ENCODE measurements at regions not wholly inside any gene's neighbourhood (a gene's known extent, or its start where the extent isn't known, plus 50 kb on each side); places are given as distances from the start of the nearest gene placed in this dataset.

DNA sequence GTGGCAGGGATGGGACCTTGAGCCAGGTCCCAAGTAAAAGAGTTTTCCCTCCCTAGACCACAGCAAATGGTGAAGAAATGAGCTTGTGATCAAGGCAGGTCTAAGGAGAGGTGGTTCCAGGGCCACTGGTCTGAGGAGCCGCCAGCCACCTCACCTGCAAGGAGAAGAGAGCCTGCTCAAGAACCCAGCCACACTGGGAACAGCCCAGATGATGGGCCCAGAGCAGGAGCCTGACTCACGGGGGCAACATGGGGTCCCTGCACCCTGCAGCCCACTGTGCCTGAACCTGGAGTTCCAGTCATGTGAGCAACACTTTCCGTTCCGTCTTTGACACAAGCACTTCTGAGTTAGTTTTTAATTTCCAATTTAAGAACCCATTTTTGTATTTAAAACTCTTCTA, 204.5 kb upstream of the CDH4 start:
- FAIRE-seq = no peak
- TF ChIP-seq CBX8 (IDR thresholded peaks at IDR 0.05) (no peak), CHD2 (IDR thresholded peaks at IDR 0.05; ENCODE audit: low read length, partially characterized antibody) (no peak), PHF8 (IDR thresholded peaks at IDR 0.05; ENCODE audit: borderline replicate concordance, low read depth) (no peak), KDM5A (IDR thresholded peaks at IDR 0.05) (no peak), ZNF302 (CRISPR knock-in tag; IDR thresholded peaks at IDR 0.05) (no peak), TP53 (CRISPR knock-in tag; IDR thresholded peaks at IDR 0.05) (no peak), FOSL2 (IDR thresholded peaks at IDR 0.05) (no peak), FOSL2 (CRISPR knock-in tag; IDR thresholded peaks at IDR 0.05) (no peak), NR3C1 (IDR thresholded peaks at IDR 0.05) (no peak)
- TF ChIP-seq, protein P1, sequence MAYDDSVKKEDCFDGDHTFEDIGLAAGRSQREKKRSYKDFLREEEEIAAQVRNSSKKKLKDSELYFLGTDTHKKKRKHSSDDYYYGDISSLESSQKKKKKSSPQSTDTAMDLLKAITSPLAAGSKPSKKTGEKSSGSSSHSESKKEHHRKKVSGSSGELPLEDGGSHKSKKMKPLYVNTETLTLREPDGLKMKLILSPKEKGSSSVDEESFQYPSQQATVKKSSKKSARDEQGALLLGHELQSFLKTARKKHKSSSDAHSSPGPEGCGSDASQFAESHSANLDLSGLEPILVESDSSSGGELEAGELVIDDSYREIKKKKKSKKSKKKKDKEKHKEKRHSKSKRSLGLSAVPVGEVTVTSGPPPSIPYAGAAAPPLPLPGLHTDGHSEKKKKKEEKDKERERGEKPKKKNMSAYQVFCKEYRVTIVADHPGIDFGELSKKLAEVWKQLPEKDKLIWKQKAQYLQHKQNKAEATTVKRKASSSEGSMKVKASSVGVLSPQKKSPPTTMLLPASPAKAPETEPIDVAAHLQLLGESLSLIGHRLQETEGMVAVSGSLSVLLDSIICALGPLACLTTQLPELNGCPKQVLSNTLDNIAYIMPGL (CRISPR knock-in tag; IDR thresholded peaks at IDR 0.05; ENCODE audit: borderline replicate concordance) = no peak
- TF ChIP-seq, protein P2, sequence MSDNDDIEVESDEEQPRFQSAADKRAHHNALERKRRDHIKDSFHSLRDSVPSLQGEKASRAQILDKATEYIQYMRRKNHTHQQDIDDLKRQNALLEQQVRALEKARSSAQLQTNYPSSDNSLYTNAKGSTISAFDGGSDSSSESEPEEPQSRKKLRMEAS (IDR thresholded peaks at IDR 0.05) = no peak
- TF ChIP-seq, protein P3, sequence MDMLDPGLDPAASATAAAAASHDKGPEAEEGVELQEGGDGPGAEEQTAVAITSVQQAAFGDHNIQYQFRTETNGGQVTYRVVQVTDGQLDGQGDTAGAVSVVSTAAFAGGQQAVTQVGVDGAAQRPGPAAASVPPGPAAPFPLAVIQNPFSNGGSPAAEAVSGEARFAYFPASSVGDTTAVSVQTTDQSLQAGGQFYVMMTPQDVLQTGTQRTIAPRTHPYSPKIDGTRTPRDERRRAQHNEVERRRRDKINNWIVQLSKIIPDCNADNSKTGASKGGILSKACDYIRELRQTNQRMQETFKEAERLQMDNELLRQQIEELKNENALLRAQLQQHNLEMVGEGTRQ (IDR thresholded peaks at IDR 0.05) = no peak
- ATAC-seq = no peak
- Histone ChIP-seq H3K9me3 (no peaks in the 10 kb centered on the region), H3K4me2 (no peak overlapping the region), H3K4me1 (no peaks in the 10 kb centered on the region), H3K27ac (no peak overlapping the region), H3K4me3 (no peak overlapping the region)
- ChIA-PET POLR2A (no interaction called here), CTCF (no interaction called here)
- DNase-seq (ENCODE audit: low read depth in 1 of 2, low spot score in 1 of 2) = no peak
- WGBS (ENCODE audit: missing lambda C conversion rate) = 78% methylated on average over 4 of the region's 4 CpGs

DNA sequence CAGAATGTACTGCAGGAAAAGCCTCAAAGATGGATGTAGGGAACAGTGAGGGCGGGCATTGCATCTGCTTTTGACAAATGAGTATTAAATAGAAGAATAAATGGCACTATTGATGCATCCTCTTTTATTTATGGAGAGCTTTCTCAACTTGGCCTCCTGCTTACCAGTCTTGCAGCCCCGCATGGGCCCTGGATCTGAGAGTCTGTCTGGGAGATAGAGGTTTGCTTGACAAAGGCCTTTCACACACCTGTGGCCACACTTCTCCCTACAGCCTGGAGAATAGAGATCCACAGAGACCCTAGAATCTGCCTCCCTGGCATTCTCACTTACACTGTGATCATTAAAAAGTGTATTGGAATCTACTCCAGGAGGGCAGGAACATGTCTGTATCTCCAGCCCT, 203.8 kb upstream of the CDH4 start:
- no peak overlapping the region for H3K27ac ChIP-seq
- H3K4me3 ChIP-seq = no peak overlapping the region
- WGBS (ENCODE audit: missing lambda C conversion rate) = 73% methylated on average over 2 of the region's 2 CpGs
- ATAC-seq = no peak
- H3K9me3 ChIP-seq = no peaks in the 10 kb centered on the region
- H3K4me1 ChIP-seq = no peaks in the 10 kb centered on the region
- DNase-seq (ENCODE audit: low read depth in 1 of 2, low spot score in 1 of 2) = no peak
- POLR2A ChIA-PET = no interaction called here
- CTCF ChIA-PET = interaction anchor here (1.1 to 2.7 kb wide), 2 partner anchors 10 to 12 kb away, joined by 3 to 6 read pairs; no protein-coding TSS in a partner anchor
- TF ChIP-seq BHLHE40 (IDR thresholded peaks at IDR 0.05; ENCODE audit: low read depth, low read length) (no peak), TFCP2L1 (CRISPR knock-in tag; IDR thresholded peaks at IDR 0.05) (no peak), HDAC2 (IDR thresholded peaks at IDR 0.05) (no peak)
- no peak overlapping the region for H3K4me2 ChIP-seq
- FAIRE-seq = no peak

DNA sequence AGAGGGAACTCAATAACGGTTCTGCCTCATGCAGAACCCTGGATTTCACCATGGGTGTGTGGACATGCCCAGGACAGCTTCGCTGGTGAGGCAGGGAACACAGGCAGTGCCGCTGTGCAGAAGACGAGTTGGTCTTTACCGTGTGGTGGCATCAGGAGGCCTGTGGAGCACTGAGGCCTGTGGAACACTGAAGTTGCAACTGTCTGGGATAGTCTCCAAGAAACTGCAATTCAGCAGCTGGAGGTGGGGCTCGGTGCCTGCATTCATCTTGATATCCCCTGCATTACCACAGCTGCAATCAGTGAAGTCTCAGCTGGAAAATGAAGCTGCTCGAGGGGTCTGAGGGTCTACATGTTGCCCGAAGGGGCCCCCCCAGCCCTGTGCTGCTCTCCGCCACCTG, 202.4 kb upstream of the CDH4 start:
- Histone ChIP-seq H3K4me3 (no peak overlapping the region), H3K9me3 (no peaks in the 10 kb centered on the region), H3K4me2 (no peak overlapping the region), H3K4me1 (no peaks in the 10 kb centered on the region), H3K27ac (no peak overlapping the region)
- ChIA-PET POLR2A (interaction anchor here (1.1 kb wide), 1 partner anchor 69 kb away, joined by 3 read pairs; no protein-coding TSS in a partner anchor), CTCF (interaction anchor here (0.6 to 2.7 kb wide), 4 partner anchors 8 to 175 kb away, joined by 3 to 6 read pairs (median 4); no protein-coding TSS in a partner anchor)
- no peak for FAIRE-seq
- no peak for ATAC-seq
- no peak for TF ChIP-seq MYC (IDR thresholded peaks at IDR 0.05; ENCODE audit: borderline replicate concordance, low read length)
- no peak for TF ChIP-seq EP300 (IDR thresholded peaks at IDR 0.05)
- no peak for TF ChIP-seq KDM5A (IDR thresholded peaks at IDR 0.05)
- TF ChIP-seq NPAS2 (CRISPR knock-in tag; IDR thresholded peaks at IDR 0.05; ENCODE audit: borderline replicate concordance) = no peak
- no peak for TF ChIP-seq JUN (IDR thresholded peaks at IDR 0.05)
- TF ChIP-seq ZC3H11A (IDR thresholded peaks at IDR 0.05) = no peak
- no peak for TF ChIP-seq HOXB13 (CRISPR knock-in tag; IDR thresholded peaks at IDR 0.05; ENCODE audit: low read depth)
- TF ChIP-seq TFCP2L1 (CRISPR knock-in tag; IDR thresholded peaks at IDR 0.05) = no peak
- TF ChIP-seq, protein P2 (IDR thresholded peaks at IDR 0.05) = no peak
- TF ChIP-seq, protein P4, sequence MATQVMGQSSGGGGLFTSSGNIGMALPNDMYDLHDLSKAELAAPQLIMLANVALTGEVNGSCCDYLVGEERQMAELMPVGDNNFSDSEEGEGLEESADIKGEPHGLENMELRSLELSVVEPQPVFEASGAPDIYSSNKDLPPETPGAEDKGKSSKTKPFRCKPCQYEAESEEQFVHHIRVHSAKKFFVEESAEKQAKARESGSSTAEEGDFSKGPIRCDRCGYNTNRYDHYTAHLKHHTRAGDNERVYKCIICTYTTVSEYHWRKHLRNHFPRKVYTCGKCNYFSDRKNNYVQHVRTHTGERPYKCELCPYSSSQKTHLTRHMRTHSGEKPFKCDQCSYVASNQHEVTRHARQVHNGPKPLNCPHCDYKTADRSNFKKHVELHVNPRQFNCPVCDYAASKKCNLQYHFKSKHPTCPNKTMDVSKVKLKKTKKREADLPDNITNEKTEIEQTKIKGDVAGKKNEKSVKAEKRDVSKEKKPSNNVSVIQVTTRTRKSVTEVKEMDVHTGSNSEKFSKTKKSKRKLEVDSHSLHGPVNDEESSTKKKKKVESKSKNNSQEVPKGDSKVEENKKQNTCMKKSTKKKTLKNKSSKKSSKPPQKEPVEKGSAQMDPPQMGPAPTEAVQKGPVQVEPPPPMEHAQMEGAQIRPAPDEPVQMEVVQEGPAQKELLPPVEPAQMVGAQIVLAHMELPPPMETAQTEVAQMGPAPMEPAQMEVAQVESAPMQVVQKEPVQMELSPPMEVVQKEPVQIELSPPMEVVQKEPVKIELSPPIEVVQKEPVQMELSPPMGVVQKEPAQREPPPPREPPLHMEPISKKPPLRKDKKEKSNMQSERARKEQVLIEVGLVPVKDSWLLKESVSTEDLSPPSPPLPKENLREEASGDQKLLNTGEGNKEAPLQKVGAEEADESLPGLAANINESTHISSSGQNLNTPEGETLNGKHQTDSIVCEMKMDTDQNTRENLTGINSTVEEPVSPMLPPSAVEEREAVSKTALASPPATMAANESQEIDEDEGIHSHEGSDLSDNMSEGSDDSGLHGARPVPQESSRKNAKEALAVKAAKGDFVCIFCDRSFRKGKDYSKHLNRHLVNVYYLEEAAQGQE (IDR thresholded peaks at IDR 0.05) = no peak
- TF ChIP-seq PHF8 (IDR thresholded peaks at IDR 0.05; ENCODE audit: borderline replicate concordance, low read depth) = no peak
- no peak for TF ChIP-seq FOSB (CRISPR knock-in tag; IDR thresholded peaks at IDR 0.05)
- TF ChIP-seq, protein P5, sequence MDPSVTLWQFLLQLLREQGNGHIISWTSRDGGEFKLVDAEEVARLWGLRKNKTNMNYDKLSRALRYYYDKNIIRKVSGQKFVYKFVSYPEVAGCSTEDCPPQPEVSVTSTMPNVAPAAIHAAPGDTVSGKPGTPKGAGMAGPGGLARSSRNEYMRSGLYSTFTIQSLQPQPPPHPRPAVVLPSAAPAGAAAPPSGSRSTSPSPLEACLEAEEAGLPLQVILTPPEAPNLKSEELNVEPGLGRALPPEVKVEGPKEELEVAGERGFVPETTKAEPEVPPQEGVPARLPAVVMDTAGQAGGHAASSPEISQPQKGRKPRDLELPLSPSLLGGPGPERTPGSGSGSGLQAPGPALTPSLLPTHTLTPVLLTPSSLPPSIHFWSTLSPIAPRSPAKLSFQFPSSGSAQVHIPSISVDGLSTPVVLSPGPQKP (IDR thresholded peaks at IDR 0.05; ENCODE audit: low read depth, low read length) = no peak
- WGBS (ENCODE audit: missing lambda C conversion rate) = 66% methylated on average over 8 of the region's 9 CpGs
- DNase-seq (ENCODE audit: low read depth in 1 of 2, low spot score in 1 of 2) = no peak
